B cell (primary cell): ENCODE measurements at regions not wholly inside any gene's neighbourhood (a gene's known extent, or its start where the extent isn't known, plus 50 kb on each side); places are given as distances from the start of the nearest gene placed in this dataset.

Experiments used
- ATAC-seq: fragments of 200-7000 bp; cut with Tn5 transposase; one replicate; pipeline ENCODE4 v1.10.0; 2021; ENCODE audit warnings: low read depth, mild to moderate bottlenecking, moderate number of reproducible peaks, moderate library complexity
- CTCF ChIA-PET: fragments of 350-600 bp; sonication (Branson Sonifier 250); formaldehyde crosslinking; loops from one replicate; lab custom pipeline; 2021; ENCODE audit warnings: antibody characterized with exemption, inconsistent platforms; lab: Charles Lee
- POLR2A ChIA-PET: fragments of 350-600 bp; sonication (Branson Sonifier 250); formaldehyde crosslinking; loops from one replicate; lab custom pipeline; 2021; ENCODE audit warnings: antibody characterized with exemption; lab: Charles Lee
- DNase-seq: peaks from one replicate; pipeline ENCODE4 v3.0.0; 2013
- H2AFZ ChIP-seq: 2 replicates; pipeline ENCODE4 v1.6.1; 2012; ENCODE audit warnings: mild to moderate bottlenecking, low read depth, low read length; ENCODE audit not compliant: insufficient read depth, poor library complexity, severe bottlenecking
- H3K27ac ChIP-seq, 2 donors: 1 replicate in 1 of 2; 2 replicates in 1 of 2; pipeline ENCODE4 v1.5.1; 2012 to 2013; ENCODE audit warnings: low read length in 2 of 2, mild to moderate bottlenecking in 2 of 2, moderate library complexity in 1 of 2
- H3K27me3 ChIP-seq, 4 experiments: fragments of 200-600 bp in 1 of 4; sonication (generic) in 1 of 4; replicated peaks in 1 of 4; 1 replicate in 2 of 4; 2 replicates in 2 of 4; pipeline versions ENCODE4 v1.6.1 to v1.7.0; 2013 to 2016; ENCODE audit warnings: low read length in 3 of 4, mild to moderate bottlenecking in 2 of 4, mixed read lengths in 1 of 4, moderate library complexity in 1 of 4; ENCODE audit not compliant: insufficient read depth in 4 of 4, control insufficient read depth in 3 of 4; ENCODE audit errors: control extremely low read depth in 1 of 4
- H3K36me3 ChIP-seq, 2 experiments: replicated peaks in 1 of 2; 1 replicate in 1 of 2; 2 replicates in 1 of 2; pipeline versions ENCODE4 v1.6.1 to v1.7.1; 2013; ENCODE audit warnings: low read length in 1 of 2; ENCODE audit not compliant: insufficient read depth in 2 of 2, control insufficient read depth in 1 of 2; ENCODE audit errors: control extremely low read depth in 1 of 2, extremely low read depth in 1 of 2
- H3K4me1 ChIP-seq, 2 donors: fragments of 200-600 bp in 1 of 2; sonication (generic) in 1 of 2; 1 replicate in 1 of 2; 2 replicates in 1 of 2; pipeline versions ENCODE4 v1.5.1 to v1.6.1; 2013 to 2017; ENCODE audit warnings: low read length in 2 of 2; ENCODE audit not compliant: control insufficient read depth in 2 of 2, insufficient read depth in 2 of 2
- H3K4me2 ChIP-seq: replicated peaks from 2 replicates; pipeline ENCODE3; 2012; ENCODE audit warnings: mild to moderate bottlenecking, low read depth, low read length; ENCODE audit not compliant: poor library complexity, severe bottlenecking
- H3K4me3 ChIP-seq, 5 experiments: fragments of 200-600 bp in 1 of 5; sonication (generic) in 1 of 5; 1 replicate in 3 of 5; 2 replicates in 2 of 5; pipeline versions ENCODE4 v1.5.1 to v1.7.0; 2011 to 2016; ENCODE audit warnings: low read length in 4 of 5, mild to moderate bottlenecking in 4 of 5, low read depth in 2 of 5, control low read depth in 1 of 5, moderate library complexity in 1 of 5; ENCODE audit not compliant: insufficient read depth in 1 of 5; ENCODE audit errors: control extremely low read depth in 1 of 5, extremely low read depth in 1 of 5
- H3K79me2 ChIP-seq: fragments of 200-600 bp; sonication (generic); one replicate; pipeline ENCODE4 v1.6.0; 2016; ENCODE audit warnings: low read length; ENCODE audit not compliant: control insufficient read depth, insufficient read depth
- H3K9ac ChIP-seq: fragments of 200-600 bp; sonication (generic); 2 replicates; pipeline ENCODE4 v1.6.1; 2017; ENCODE audit warnings: mild to moderate bottlenecking, low read length, moderate library complexity
- H3K9me3 ChIP-seq, 3 donors: one replicate each; pipeline versions ENCODE4 v1.6.1 to v1.7.1; 2013; ENCODE audit warnings: low read length in 2 of 3; ENCODE audit not compliant: control insufficient read depth in 2 of 3, insufficient read depth in 1 of 3; ENCODE audit errors: control extremely low read depth in 1 of 3
- H4K20me1 ChIP-seq: 2 replicates; pipeline ENCODE4 v1.6.0; 2012; ENCODE audit warnings: mild to moderate bottlenecking, low read length; ENCODE audit not compliant: insufficient read depth, control insufficient read depth, poor library complexity, severe bottlenecking
- H3K27ac Mint-ChIP-seq: one replicate; pipeline ENCODE4 v1.8.0; 2021; ENCODE audit warnings: mixed read lengths
- H3K27me3 Mint-ChIP-seq: one replicate; pipeline ENCODE4 v1.8.0; 2021; ENCODE audit warnings: mixed read lengths
- H3K4me1 Mint-ChIP-seq: one replicate; pipeline ENCODE4 v1.8.0; 2021; ENCODE audit warnings: mixed read lengths
- H3K4me3 Mint-ChIP-seq: one replicate; pipeline ENCODE4 v1.8.0; 2021; ENCODE audit warnings: mixed read lengths
- H3K9me3 Mint-ChIP-seq: one replicate; pipeline ENCODE4 v1.8.0; 2022; ENCODE audit warnings: mixed read lengths; ENCODE audit not compliant: insufficient read depth
- CTCF ChIP-seq: fragments of 200-600 bp; IDR thresholded peaks from one replicate; pipeline ENCODE4 v1.8.0; 2022; ENCODE audit warnings: antibody characterized with exemption, mild to moderate bottlenecking
- EZH2 ChIP-seq: IDR thresholded peaks from 2 replicates; pipeline ENCODE4 v1.6.1; 2012; ENCODE audit warnings: borderline replicate concordance, low read depth, mild to moderate bottlenecking, moderate library complexity, low read length; ENCODE audit not compliant: insufficient read depth, poor library complexity, severe bottlenecking
- WGBS: methylation state at CpG from one replicate; pipeline ENCODE4 v1.1.5; 2013; ENCODE audit warnings: missing lambda C conversion rate; ENCODE audit not compliant: insufficient coverage; 5-methylcytosine and 5-hydroxymethylcytosine counted together
- intact Hi-C: fragments of 100-400 bp; cut with micrococcal nuclease; formaldehyde crosslinking; loops from one replicate; pipeline ENCODE4 v1.10.0; 2022

GRCh38 chr15:70293591-70294470 is 196.1 kb upstream of the TLE3 start:
- Histone ChIP-seq H3K27me3 (no peaks in the 10 kb centered on the region), H3K9ac (no peak overlapping the region), H4K20me1 (no peaks in the 10 kb centered on the region), H3K4me3 (no peak overlapping the region), H3K36me3 (no peaks in the 10 kb centered on the region), H3K4me2 (no peak overlapping the region), H3K27ac (no peak overlapping the region), H3K79me2 (no peaks in the 10 kb centered on the region), H3K4me1 (no peaks in the 10 kb centered on the region), H3K9me3 (no peaks in the 10 kb centered on the region), H2AFZ (no peak overlapping the region)
- no peak overlapping the region for H3K27ac Mint-ChIP-seq
- no peaks in the 10 kb centered on the region for H3K9me3 Mint-ChIP-seq
- H3K4me1 Mint-ChIP-seq = peaks cover 3% of the 10 kb centered on the region
- CTCF ChIA-PET = no interaction called here
- no peak for DNase-seq
- POLR2A ChIA-PET = interaction anchor here (0.6 kb wide), 1 partner anchor 14 kb away, joined by 15 read pairs; no protein-coding TSS in a partner anchor
- intact Hi-C loops = no loop called here
- no peak overlapping the region for H3K4me3 Mint-ChIP-seq
- 96% methylated on average over 10 of the region's 10 CpGs for WGBS
- no peak for ATAC-seq
- H3K27me3 Mint-ChIP-seq = no peaks in the 10 kb centered on the region
- TF ChIP-seq EZH2 (no peak), CTCF (no peak)

- TF ChIP-seq EZH2 = no peak
- no peak for TF ChIP-seq CTCF
- ChIA-PET POLR2A (interaction anchor here (0.6 kb wide), 1 partner anchor 15 kb away, joined by 15 read pairs; no protein-coding TSS in a partner anchor), CTCF (no interaction called here)
- Histone ChIP-seq H3K79me2 (no peaks in the 10 kb centered on the region), H3K4me1 (no peaks in the 10 kb centered on the region), H3K36me3 (no peaks in the 10 kb centered on the region), H3K4me3 (no peak overlapping the region), H2AFZ (no peak overlapping the region), H3K9ac (no peak overlapping the region), H3K27me3 (no peaks in the 10 kb centered on the region), H3K9me3 (no peaks in the 10 kb centered on the region), H4K20me1 (no peaks in the 10 kb centered on the region), H3K4me2 (no peak overlapping the region), H3K27ac (no peak overlapping the region)
- no peak overlapping the region for H3K27ac Mint-ChIP-seq
- WGBS = no CpG with 5 or more reads among the region's 1 CpG
- no peaks in the 10 kb centered on the region for H3K27me3 Mint-ChIP-seq
- intact Hi-C loops = no loop called here
- H3K4me3 Mint-ChIP-seq = no peak overlapping the region
- ATAC-seq (no peak), DNase-seq (no peak)
- peaks cover 5% of the 10 kb centered on the region for H3K4me1 Mint-ChIP-seq
- H3K9me3 Mint-ChIP-seq = no peaks in the 10 kb centered on the region
These were observed 195.4 kb upstream of the TLE3 start for GRCh38 chr15:70293138-70293537.
